C4-2B (cell line): ENCODE measurements at regions not wholly inside any gene's neighbourhood (a gene's known extent, or its start where the extent isn't known, plus 50 kb on each side); places are given as distances from the start of the nearest gene placed in this dataset.

Source experiments
- ZFX ChIP-seq: fragments of 450-650 bp; IDR thresholded peaks from 2 replicates; pipeline ENCODE4 v1.6.1; 2017
- TF ChIP-seq, protein P1 (sequence below): fragments of 450-650 bp; conservative IDR thresholded peaks from 2 replicates; pipeline ENCODE4 v1.5.1; 2017; ENCODE audit warnings: mild to moderate bottlenecking

DNA sequence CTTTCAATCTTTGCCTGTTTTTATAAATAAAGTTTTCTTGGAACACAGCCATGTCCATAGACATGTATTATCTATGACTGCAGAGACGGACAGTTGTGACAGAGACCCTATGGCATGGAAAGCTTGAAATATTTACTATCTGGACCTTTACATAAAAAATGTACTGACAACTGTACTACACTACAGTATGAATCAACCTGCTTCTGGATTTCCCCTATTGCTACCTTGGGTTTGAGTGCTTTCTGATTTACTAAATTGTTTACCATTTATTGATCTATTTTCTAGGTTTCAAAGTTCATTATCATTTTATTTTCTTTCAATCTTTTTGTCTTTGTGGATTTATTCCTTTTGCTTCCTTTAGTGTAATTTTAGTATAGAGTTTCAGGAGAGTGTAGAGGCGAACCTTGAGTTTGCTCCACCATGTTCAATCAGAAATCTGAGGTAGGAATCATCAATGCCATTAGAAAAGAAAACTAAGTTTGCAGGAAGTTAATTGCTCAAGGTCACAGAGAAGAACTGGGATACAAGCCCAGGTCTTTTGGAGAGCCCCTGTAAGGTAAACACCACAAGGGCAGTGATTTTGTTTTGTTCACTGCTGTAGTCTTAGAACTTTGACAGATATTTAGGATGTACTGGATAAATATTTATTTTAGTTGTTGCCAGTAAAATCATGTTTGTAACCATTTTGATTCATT lies 352.8 kb upstream of the SYNCRIP start:
- TF ChIP-seq, protein P1, sequence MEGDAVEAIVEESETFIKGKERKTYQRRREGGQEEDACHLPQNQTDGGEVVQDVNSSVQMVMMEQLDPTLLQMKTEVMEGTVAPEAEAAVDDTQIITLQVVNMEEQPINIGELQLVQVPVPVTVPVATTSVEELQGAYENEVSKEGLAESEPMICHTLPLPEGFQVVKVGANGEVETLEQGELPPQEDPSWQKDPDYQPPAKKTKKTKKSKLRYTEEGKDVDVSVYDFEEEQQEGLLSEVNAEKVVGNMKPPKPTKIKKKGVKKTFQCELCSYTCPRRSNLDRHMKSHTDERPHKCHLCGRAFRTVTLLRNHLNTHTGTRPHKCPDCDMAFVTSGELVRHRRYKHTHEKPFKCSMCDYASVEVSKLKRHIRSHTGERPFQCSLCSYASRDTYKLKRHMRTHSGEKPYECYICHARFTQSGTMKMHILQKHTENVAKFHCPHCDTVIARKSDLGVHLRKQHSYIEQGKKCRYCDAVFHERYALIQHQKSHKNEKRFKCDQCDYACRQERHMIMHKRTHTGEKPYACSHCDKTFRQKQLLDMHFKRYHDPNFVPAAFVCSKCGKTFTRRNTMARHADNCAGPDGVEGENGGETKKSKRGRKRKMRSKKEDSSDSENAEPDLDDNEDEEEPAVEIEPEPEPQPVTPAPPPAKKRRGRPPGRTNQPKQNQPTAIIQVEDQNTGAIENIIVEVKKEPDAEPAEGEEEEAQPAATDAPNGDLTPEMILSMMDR, result no peak
- TF ChIP-seq ZFX, result no peak
